ENCODE measurements at regions not wholly inside any gene's neighbourhood (a gene's known extent, or its start where the extent isn't known, plus 50 kb on each side); places are given as distances from the start of the nearest gene placed in this dataset.

DNA sequence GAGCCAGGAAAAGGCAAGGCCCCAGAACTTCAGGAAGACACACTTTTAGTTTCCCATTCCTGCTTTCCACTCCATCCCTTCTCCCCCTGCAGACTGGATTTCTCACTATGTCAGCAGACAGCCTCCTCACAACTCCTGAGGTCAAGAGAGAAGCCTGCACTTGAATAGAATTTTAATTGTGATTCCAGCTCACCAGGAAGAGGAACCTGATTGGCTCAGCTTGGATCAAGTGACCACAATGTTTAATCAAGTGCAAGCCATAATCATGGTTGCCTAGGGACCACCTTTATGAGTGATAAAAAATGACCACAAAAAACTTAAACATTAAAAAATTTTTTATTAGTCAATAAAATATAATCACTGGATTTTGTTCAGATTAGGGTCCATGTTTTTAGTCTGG is 244.7 kb upstream of the RHOBTB1 start:
- Mint-ChIP-seq H3K36me3 (ENCODE audit: low read depth, unreplicated experiment) (peaks cover 3% of the 10 kb centered on the region), H3K9me3 (ENCODE audit: unreplicated experiment) (no peaks in the 10 kb centered on the region), H3K27me3 (ENCODE audit: unreplicated experiment) (peaks cover 4% of the 10 kb centered on the region), H3K4me3 (ENCODE audit: unreplicated experiment) (no peak overlapping the region), H3K4me1 (ENCODE audit: unreplicated experiment) (no peaks in the 10 kb centered on the region), H3K27ac (ENCODE audit: unreplicated experiment) (no peak overlapping the region)
- TF ChIP-seq CTCF (IDR thresholded peaks at IDR 0.05; ENCODE audit: unreplicated experiment): no peak
- DNase-seq (ENCODE audit: low spot score): no peak

- TF ChIP-seq CTCF (IDR thresholded peaks at IDR 0.05; ENCODE audit: unreplicated experiment): no peak
- H3K4me1 Mint-ChIP-seq (ENCODE audit: unreplicated experiment): no peaks in the 10 kb centered on the region
- no peak for DNase-seq (ENCODE audit: low spot score)
- H3K27me3 Mint-ChIP-seq (ENCODE audit: unreplicated experiment): peaks cover 4% of the 10 kb centered on the region
- H3K4me3 Mint-ChIP-seq (ENCODE audit: unreplicated experiment): no peak overlapping the region
- H3K9me3 Mint-ChIP-seq (ENCODE audit: unreplicated experiment): no peaks in the 10 kb centered on the region
- H3K36me3 Mint-ChIP-seq (ENCODE audit: low read depth, unreplicated experiment): peaks cover 3% of the 10 kb centered on the region
- H3K27ac Mint-ChIP-seq (ENCODE audit: unreplicated experiment): no peak overlapping the region
Measured at GRCh38 chr10:61188101-61188500, 244.1 kb upstream of the RHOBTB1 start.

DNA sequence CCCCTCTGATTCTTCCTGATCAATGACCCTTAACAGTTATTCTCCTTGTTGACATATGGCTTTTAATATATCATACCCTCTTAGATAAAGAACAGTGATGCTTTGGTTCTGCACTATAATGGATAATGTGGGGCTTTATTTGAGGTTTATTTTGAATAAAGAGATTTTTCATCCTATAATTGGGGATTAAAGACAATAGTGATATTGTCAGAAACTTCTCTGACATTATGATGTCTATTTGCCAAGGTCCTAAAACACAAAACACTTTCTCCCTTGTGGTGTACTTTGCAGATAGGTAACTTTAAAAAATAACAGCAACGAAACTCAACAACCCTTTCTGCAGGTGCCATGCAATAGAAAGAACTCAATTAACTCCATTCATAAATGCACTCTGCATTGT is 243.6 kb upstream of the RHOBTB1 start:
- no peaks in the 10 kb centered on the region for H3K9me3 Mint-ChIP-seq (ENCODE audit: unreplicated experiment)
- no peak overlapping the region for H3K4me3 Mint-ChIP-seq (ENCODE audit: unreplicated experiment)
- no peak overlapping the region for H3K27ac Mint-ChIP-seq (ENCODE audit: unreplicated experiment)

GRCh38 chr10:61186408-61186807 is 242.4 kb upstream of the RHOBTB1 start:
- no peak for TF ChIP-seq CTCF (IDR thresholded peaks at IDR 0.05; ENCODE audit: unreplicated experiment)
- no peaks in the 10 kb centered on the region for H3K9me3 Mint-ChIP-seq (ENCODE audit: unreplicated experiment)
- H3K36me3 Mint-ChIP-seq (ENCODE audit: low read depth, unreplicated experiment): no peaks in the 10 kb centered on the region
- H3K27me3 Mint-ChIP-seq (ENCODE audit: unreplicated experiment): peaks cover 4% of the 10 kb centered on the region
- H3K27ac Mint-ChIP-seq (ENCODE audit: unreplicated experiment): no peak overlapping the region
- H3K4me1 Mint-ChIP-seq (ENCODE audit: unreplicated experiment): no peaks in the 10 kb centered on the region
- DNase-seq (ENCODE audit: low spot score): no peak
- no peak overlapping the region for H3K4me3 Mint-ChIP-seq (ENCODE audit: unreplicated experiment)

More for the DNA sequence above, 243.6 kb upstream of the RHOBTB1 start:
- no peaks in the 10 kb centered on the region for H3K4me1 Mint-ChIP-seq (ENCODE audit: unreplicated experiment)
- DNase-seq (ENCODE audit: low spot score): no peak
- no peaks in the 10 kb centered on the region for H3K36me3 Mint-ChIP-seq (ENCODE audit: low read depth, unreplicated experiment)
- no peak for TF ChIP-seq CTCF (IDR thresholded peaks at IDR 0.05; ENCODE audit: unreplicated experiment)
- H3K27me3 Mint-ChIP-seq (ENCODE audit: unreplicated experiment): peaks cover 4% of the 10 kb centered on the region

DNA sequence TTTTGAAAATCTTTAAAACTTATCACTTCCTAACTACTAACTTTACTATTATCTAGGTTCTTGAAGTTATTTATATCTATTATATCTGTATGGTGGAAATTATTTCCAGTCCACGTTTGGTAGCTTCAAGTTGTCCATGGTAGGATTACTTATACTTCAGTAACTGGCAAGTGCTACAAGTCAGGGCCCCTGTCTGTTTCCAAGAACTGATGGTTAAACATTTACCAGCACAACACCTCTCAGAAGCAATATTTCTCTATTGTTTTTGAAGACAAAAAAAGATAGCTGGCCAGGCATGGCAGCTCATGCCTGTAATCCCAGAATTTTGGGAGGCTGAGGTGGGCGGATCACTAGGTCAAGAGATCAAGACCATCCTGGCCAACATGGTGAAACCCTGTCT is 240.4 kb upstream of the RHOBTB1 start:
- TF ChIP-seq CTCF (IDR thresholded peaks at IDR 0.05; ENCODE audit: unreplicated experiment): no peak
- Mint-ChIP-seq H3K36me3 (ENCODE audit: low read depth, unreplicated experiment) (no peaks in the 10 kb centered on the region), H3K4me3 (ENCODE audit: unreplicated experiment) (no peak overlapping the region), H3K4me1 (ENCODE audit: unreplicated experiment) (no peaks in the 10 kb centered on the region), H3K27ac (ENCODE audit: unreplicated experiment) (no peak overlapping the region), H3K27me3 (ENCODE audit: unreplicated experiment) (no peaks in the 10 kb centered on the region), H3K9me3 (ENCODE audit: unreplicated experiment) (no peaks in the 10 kb centered on the region)
- no peak for DNase-seq (ENCODE audit: low spot score)
